Bronchial epithelial cell (primary cell): ENCODE measurements at regions not wholly inside any gene's neighbourhood (a gene's known extent, or its start where the extent isn't known, plus 50 kb on each side); places are given as distances from the start of the nearest gene placed in this dataset.

Source experiments
- DNase-seq: peaks from one replicate; pipeline ENCODE4 v3.0.0-alpha.2; 2010; ENCODE audit warnings: low read depth
- FAIRE-seq: peaks from 2 replicates; lab custom pipeline; 2011; peaks lifted over from hg19 to GRCh38; lab: Jason Lieb, UNC
- H3K27me3 ChIP-seq: 2 replicates; pipeline ENCODE4 v1.5.1; 2011; ENCODE audit warnings: low read length; ENCODE audit not compliant: control insufficient read depth, insufficient read depth
- H3K36me3 ChIP-seq: 2 replicates; pipeline ENCODE4 v1.5.1; 2011; ENCODE audit warnings: low read length; ENCODE audit not compliant: control insufficient read depth, insufficient read depth
- H3K4me3 ChIP-seq: 2 replicates; pipeline ENCODE4 v1.5.1; 2011; ENCODE audit warnings: mild to moderate bottlenecking, low read depth, low read length, control low read depth
- TF ChIP-seq, protein P1 (sequence below): IDR thresholded peaks from 2 replicates; pipeline ENCODE4 v1.5.1; 2011; ENCODE audit warnings: mild to moderate bottlenecking, moderate library complexity, low read length, control low read depth, inconsistent platforms; ENCODE audit not compliant: insufficient read depth, severe bottlenecking

DNA sequence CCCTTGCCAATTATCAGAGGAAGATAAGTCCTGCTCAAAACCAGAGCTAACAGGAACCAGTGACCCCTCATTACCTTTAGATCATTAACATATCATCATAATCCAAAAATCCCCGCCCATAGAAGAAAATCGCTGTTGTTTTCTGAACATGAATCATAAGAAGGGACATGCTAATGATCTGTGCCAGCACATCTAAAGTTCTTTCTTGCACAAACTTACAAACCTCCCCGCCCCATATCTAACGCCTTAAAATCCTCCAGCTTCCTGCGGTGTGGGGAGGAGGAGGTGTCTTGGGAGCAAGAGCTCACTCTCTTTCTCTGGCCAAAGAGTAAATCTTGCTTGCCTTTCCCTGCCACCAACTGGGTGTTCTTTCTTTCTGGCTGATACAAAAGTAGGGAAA is 78.3 kb downstream of the IRX3 start:
- FAIRE-seq (no peak), DNase-seq (no peak)
- Histone ChIP-seq H3K27me3 (peaks cover 2% of the 10 kb centered on the region), H3K4me3 (no peak overlapping the region), H3K36me3 (no peaks in the 10 kb centered on the region)
- TF ChIP-seq, protein P1, sequence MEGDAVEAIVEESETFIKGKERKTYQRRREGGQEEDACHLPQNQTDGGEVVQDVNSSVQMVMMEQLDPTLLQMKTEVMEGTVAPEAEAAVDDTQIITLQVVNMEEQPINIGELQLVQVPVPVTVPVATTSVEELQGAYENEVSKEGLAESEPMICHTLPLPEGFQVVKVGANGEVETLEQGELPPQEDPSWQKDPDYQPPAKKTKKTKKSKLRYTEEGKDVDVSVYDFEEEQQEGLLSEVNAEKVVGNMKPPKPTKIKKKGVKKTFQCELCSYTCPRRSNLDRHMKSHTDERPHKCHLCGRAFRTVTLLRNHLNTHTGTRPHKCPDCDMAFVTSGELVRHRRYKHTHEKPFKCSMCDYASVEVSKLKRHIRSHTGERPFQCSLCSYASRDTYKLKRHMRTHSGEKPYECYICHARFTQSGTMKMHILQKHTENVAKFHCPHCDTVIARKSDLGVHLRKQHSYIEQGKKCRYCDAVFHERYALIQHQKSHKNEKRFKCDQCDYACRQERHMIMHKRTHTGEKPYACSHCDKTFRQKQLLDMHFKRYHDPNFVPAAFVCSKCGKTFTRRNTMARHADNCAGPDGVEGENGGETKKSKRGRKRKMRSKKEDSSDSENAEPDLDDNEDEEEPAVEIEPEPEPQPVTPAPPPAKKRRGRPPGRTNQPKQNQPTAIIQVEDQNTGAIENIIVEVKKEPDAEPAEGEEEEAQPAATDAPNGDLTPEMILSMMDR: no peak

DNA sequence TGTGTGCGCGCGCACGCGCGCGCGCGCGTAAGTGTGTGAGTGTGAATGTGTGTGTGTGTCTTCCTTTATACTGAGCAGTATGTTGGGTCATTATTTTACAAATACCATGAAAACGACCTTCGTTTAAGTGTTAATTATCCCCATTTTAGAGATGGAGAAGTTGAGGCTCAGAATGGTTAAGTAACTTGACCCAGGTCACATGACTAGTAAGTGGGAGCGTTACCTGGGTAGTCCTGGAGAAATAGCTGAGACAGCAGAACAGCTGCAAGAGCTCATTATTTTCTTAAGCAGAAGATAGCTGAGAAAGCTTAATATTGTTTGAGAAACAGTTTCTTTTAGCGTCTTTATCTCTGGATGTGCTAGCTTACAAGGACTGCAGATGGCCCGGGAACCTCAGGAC is 78.8 kb downstream of the IRX3 start:
- DNase-seq (no peak), FAIRE-seq (no peak)
- H3K27me3 ChIP-seq: peaks cover 2% of the 10 kb centered on the region
- no peak overlapping the region for H3K4me3 ChIP-seq
- H3K36me3 ChIP-seq: no peaks in the 10 kb centered on the region
- TF ChIP-seq, protein P1: no peak

DNA sequence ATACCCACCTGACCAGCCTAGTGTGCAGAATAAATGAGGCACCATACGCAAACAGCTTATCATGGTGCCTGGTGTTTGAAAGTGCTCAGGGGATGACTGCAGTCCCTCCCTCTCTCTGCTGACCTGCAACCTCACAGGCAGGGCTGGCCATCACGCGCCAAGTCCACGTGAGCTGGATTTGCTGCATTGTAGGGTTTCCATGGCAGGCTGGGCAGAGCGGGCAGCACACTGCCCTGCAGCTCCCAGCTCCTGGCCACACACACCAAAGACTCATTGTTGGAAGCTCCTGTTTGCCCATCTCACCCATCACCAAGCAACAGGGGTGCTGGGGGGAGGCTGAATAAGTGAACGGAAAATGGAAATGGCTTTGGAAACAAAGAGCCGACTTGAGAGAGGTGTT is 81.8 kb downstream of the IRX3 start:
- no peak overlapping the region for H3K4me3 ChIP-seq
- no peaks in the 10 kb centered on the region for H3K36me3 ChIP-seq
- DNase-seq (no peak), FAIRE-seq (no peak)
- TF ChIP-seq, protein P1: no peak
- peaks cover 2% of the 10 kb centered on the region for H3K27me3 ChIP-seq

DNA sequence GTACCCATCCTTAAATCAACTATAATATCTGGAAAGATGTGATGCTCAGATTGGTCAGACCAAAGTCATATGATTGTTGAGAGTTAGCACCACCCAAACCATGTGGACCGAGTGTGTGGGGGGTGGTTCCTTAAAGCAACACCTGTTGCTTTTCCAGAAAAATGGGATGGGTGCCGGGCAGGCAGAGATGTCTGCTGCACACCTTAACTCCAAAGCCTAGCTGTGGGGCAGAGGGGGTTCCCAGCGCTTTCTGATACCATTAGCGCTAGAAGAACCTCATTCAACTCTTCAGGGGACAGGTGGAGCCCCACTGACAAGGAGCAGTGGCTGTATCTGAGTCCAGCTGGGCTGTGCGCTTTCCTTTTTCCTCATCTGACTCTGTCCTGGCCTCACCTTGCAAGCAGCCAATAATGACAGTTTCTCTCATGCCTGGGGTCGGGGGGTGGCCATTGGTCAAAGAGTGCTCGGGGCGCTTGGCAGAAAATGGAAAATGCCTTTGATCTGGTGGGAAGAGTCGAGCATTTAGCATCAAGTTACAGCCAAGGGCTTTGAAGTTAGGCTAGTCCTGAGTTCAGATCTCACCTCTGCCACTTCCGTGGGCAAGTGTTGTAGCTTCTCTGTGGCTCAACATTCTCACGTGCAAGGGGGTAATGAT is 82.6 kb downstream of the IRX3 start:
- FAIRE-seq: peak; percentile 52
- no peaks in the 10 kb centered on the region for H3K36me3 ChIP-seq
- H3K4me3 ChIP-seq: no peak overlapping the region
- DNase-seq: no peak
- TF ChIP-seq, protein P1: no peak
- H3K27me3 ChIP-seq: peaks cover 2% of the 10 kb centered on the region

DNA sequence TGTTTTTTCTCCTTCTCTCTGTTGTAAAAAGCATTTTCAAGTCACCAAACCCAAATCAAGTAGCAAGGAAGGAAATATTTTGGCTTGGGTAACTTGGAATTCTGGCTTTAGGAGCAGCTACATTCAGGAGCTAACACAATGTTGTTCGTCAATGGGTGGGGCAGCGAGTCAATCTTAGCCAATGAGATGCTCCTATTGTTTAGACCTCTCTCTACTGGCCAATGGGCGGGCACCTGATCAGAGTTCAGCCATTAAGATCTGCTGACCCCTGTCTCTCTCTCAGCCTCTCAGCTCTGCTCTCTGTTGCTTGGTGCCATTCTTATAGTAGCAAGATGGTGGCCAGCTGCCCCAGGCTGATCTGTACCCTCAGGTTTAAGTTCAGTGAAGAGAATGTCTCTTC is 83.2 kb downstream of the IRX3 start:
- peaks cover 2% of the 10 kb centered on the region for H3K27me3 ChIP-seq
- DNase-seq: no peak
- no peaks in the 10 kb centered on the region for H3K36me3 ChIP-seq
- FAIRE-seq: no peak
- TF ChIP-seq, protein P1: no peak
- no peak overlapping the region for H3K4me3 ChIP-seq
